HepG2 (cell line): ENCODE measurements at regions not wholly inside any gene's neighbourhood (a gene's known extent, or its start where the extent isn't known, plus 50 kb on each side); places are given as distances from the start of the nearest gene placed in this dataset.

Experiments used
- ATAC-seq: fragments of 200-7000 bp; cut with Tn5 transposase; 3 replicates; pipeline ENCODE4 v1.9.1; 2020; ENCODE audit warnings: mild to moderate bottlenecking, moderate library complexity
- BruUV-seq: library from RNA; stranded (reverse); fragments of 400-500 nt; replicated peaks from 2 replicates; lab custom pipeline; 2021; lab: Mats Ljungman, UMichigan
- CTCF ChIA-PET: fragments of 300-600 bp; formaldehyde crosslinking; extraction: SDS; loops from one replicate; lab custom pipeline; 2021; ENCODE audit warnings: low total read pairs, inconsistent platforms, low intra/inter-chr PET ratio; lab: Yijun Ruan, JAX
- POLR2A ChIA-PET: fragments of 350-600 bp; sonication (Branson Sonifier 250); formaldehyde crosslinking; loops from one replicate; lab custom pipeline; 2020; ENCODE audit warnings: antibody characterized with exemption, inconsistent platforms; lab: Yijun Ruan, JAX
- DNase-seq: peaks from one replicate; pipeline ENCODE4 v3.0.0-alpha.2; 2015; ENCODE audit warnings: low spot score
- FAIRE-seq: peaks from 3 replicates; lab custom pipeline; 2011; peaks lifted over from hg19 to GRCh38; lab: Jason Lieb, UNC
- H2AFZ ChIP-seq: one replicate; pipeline ENCODE4 v1.6.1; 2011; ENCODE audit warnings: low read length, inconsistent platforms
- H3K27ac ChIP-seq: fragments of 300-600 bp; 3 replicates; pipeline ENCODE4 v1.8.0; 2011; ENCODE audit warnings: mixed run types, mild to moderate bottlenecking, mixed read lengths, low read length, inconsistent platforms; ENCODE audit not compliant: insufficient read depth; ENCODE audit errors: extremely low read length
- H3K27me3 ChIP-seq, 2 experiments: fragments of 200-600 bp in 1 of 2; 2 replicates in 1 of 2; 3 replicates in 1 of 2; pipeline versions ENCODE4 v1.6.0 to v1.8.0; 2011; ENCODE audit warnings: low read length in 2 of 2, mild to moderate bottlenecking in 2 of 2, moderate library complexity in 2 of 2, inconsistent platforms in 1 of 2; ENCODE audit not compliant: insufficient read depth in 2 of 2, control insufficient read depth in 1 of 2
- H3K36me3 ChIP-seq, 2 experiments: fragments of 200-600 bp in 1 of 2; replicated peaks in 1 of 2; 2 replicates in 1 of 2; 3 replicates in 1 of 2; pipeline versions ENCODE4 v1.5.1 to v1.8.0; 2011; ENCODE audit warnings: low read length in 2 of 2, inconsistent platforms in 1 of 2; ENCODE audit not compliant: insufficient read depth in 2 of 2, control insufficient read depth in 1 of 2
- H3K4me1 ChIP-seq: 2 replicates; pipeline ENCODE4 v1.5.1; 2012; ENCODE audit warnings: low read length, inconsistent platforms; ENCODE audit not compliant: insufficient read depth
- H3K4me2 ChIP-seq: 2 replicates; pipeline ENCODE4 v1.6.0; 2011; ENCODE audit warnings: low read depth, low read length, inconsistent platforms
- H3K4me3 ChIP-seq, 3 experiments: fragments of 200-600 bp in 1 of 3; sonication (generic), shearing (Covaris generic) in 1 of 3; replicated peaks in 1 of 3; 2 replicates each; pipeline ENCODE4 v1.5.1; 2011 to 2016; ENCODE audit warnings: low read length in 3 of 3, inconsistent platforms in 2 of 3, low read depth in 2 of 3, mild to moderate bottlenecking in 2 of 3, control low read depth in 1 of 3, mixed read lengths in 1 of 3; ENCODE audit not compliant: insufficient read depth in 1 of 3
- H3K79me2 ChIP-seq: one replicate; pipeline ENCODE4 v1.6.1; 2011; ENCODE audit warnings: low read length, inconsistent platforms; ENCODE audit not compliant: insufficient read depth
- H3K9ac ChIP-seq: 2 replicates; pipeline ENCODE4 v1.6.0; 2011; ENCODE audit warnings: mild to moderate bottlenecking, low read depth, low read length, inconsistent platforms; ENCODE audit not compliant: insufficient read depth
- H3K9me3 ChIP-seq: 2 replicates; pipeline ENCODE4 v1.5.1; 2012; ENCODE audit warnings: mild to moderate bottlenecking, low read length
- H4K20me1 ChIP-seq: 2 replicates; pipeline ENCODE4 v1.6.0; 2011; ENCODE audit warnings: inconsistent platforms, mild to moderate bottlenecking, low read length, moderate library complexity; ENCODE audit not compliant: insufficient read depth
- CBX2 ChIP-seq, 2 experiments: fragments of 200-600 bp in 1 of 2; sonication (generic); formaldehyde crosslinking in 1 of 2; IDR thresholded peaks; 2 replicates each; pipeline versions ENCODE4 v1.7.0 to v1.8.1; 2018 to 2022; ENCODE audit warnings: low read depth in 2 of 2, low read length in 1 of 2, mild to moderate bottlenecking in 1 of 2, missing genetic modification reagents in 1 of 2
- EED ChIP-seq: sonication (generic); formaldehyde crosslinking; IDR thresholded peaks from 2 replicates; pipeline ENCODE4 v1.5.0; 2020; ENCODE audit warnings: mild to moderate bottlenecking, missing genetic modification reagents
- MZF1 ChIP-seq: sonication (generic); formaldehyde crosslinking; IDR thresholded peaks from 2 replicates; pipeline ENCODE4 v1.8.1; 2023; ENCODE audit warnings: mild to moderate bottlenecking, missing genetic modification reagents, borderline replicate concordance
- POLR2AphosphoS2 ChIP-seq: IDR thresholded peaks from 2 replicates; pipeline ENCODE4 v1.6.1; 2011; ENCODE audit warnings: low read depth, low read length, improper control_type of control experiment
- RBFOX2 ChIP-seq: fragments of 200-400 bp; formaldehyde crosslinking; IDR thresholded peaks from 2 replicates; pipeline ENCODE4 v1.6.1; 2017; ENCODE audit warnings: low read depth, mild to moderate bottlenecking, low read length
- SETDB1 ChIP-seq: sonication (generic); formaldehyde crosslinking; IDR thresholded peaks from 2 replicates; pipeline ENCODE4 v1.5.1; 2020; ENCODE audit warnings: missing genetic modification reagents, mild to moderate bottlenecking, borderline replicate concordance
- ZBTB42 ChIP-seq: sonication (generic); formaldehyde crosslinking; IDR thresholded peaks from 2 replicates; pipeline ENCODE4 v1.5.0; 2020; ENCODE audit warnings: mild to moderate bottlenecking, missing genetic modification reagents
- ZFYVE20 ChIP-seq: sonication (generic); formaldehyde crosslinking; IDR thresholded peaks from 2 replicates; pipeline ENCODE4 v1.8.0; 2023; ENCODE audit warnings: low read depth, mild to moderate bottlenecking, moderate library complexity, missing genetic modification reagents, borderline replicate concordance
- ZNF180 ChIP-seq: sonication (generic); formaldehyde crosslinking; IDR thresholded peaks from 2 replicates; pipeline ENCODE4 v1.4.0; 2020; ENCODE audit warnings: low read depth, missing genetic modification reagents, borderline replicate concordance
- ZNF224 ChIP-seq: sonication (generic); formaldehyde crosslinking; IDR thresholded peaks from 2 replicates; pipeline ENCODE4 v1.5.0; 2020; ENCODE audit warnings: mild to moderate bottlenecking, missing genetic modification reagents
- ZNF33A ChIP-seq: sonication (generic); formaldehyde crosslinking; IDR thresholded peaks from 2 replicates; pipeline ENCODE4 v1.5.1; 2020; ENCODE audit warnings: missing genetic modification reagents, mild to moderate bottlenecking, moderate library complexity, borderline replicate concordance
- ZNF350 ChIP-seq: sonication (generic); formaldehyde crosslinking; IDR thresholded peaks from 2 replicates; pipeline ENCODE4 v1.4.0; 2020; ENCODE audit warnings: mild to moderate bottlenecking, low read depth, missing genetic modification reagents, borderline replicate concordance
- ZNF749 ChIP-seq: sonication (generic); formaldehyde crosslinking; IDR thresholded peaks from 2 replicates; pipeline ENCODE4 v1.8.0; 2022; ENCODE audit warnings: mild to moderate bottlenecking, missing genetic modification reagents, moderate library complexity, borderline replicate concordance
- ZSCAN31 ChIP-seq: sonication (generic); formaldehyde crosslinking; IDR thresholded peaks from 2 replicates; pipeline ENCODE4 v1.5.0; 2020; ENCODE audit warnings: low read depth, mild to moderate bottlenecking, missing genetic modification reagents
- WGBS: methylation state at CpG from one replicate; pipeline ENCODE4 v1.1.6; 2017; ENCODE audit warnings: low lambda C conversion rate; 5-methylcytosine and 5-hydroxymethylcytosine counted together
- in situ Hi-C: cut with HindIII; loops from 2 replicates; pipeline ENCODE4 v1.10.0; 2017; ENCODE audit warnings: low pct_unique_long_range_greater_than_20kb; ENCODE audit not compliant: extremely low pct_ligation_motif_present
- intact Hi-C: fragments of 100-400 bp; cut with micrococcal nuclease; formaldehyde crosslinking; loops from one replicate; pipeline ENCODE4 v1.10.0; 2022; ENCODE audit not compliant: unreplicated experiment
- TF ChIP-seq, protein P1 (sequence below): sonication (generic); formaldehyde crosslinking; IDR thresholded peaks from 2 replicates; pipeline ENCODE4 v1.5.1; 2020; ENCODE audit warnings: mild to moderate bottlenecking, moderate library complexity, missing genetic modification reagents
- TF ChIP-seq, protein P2 (sequence below): sonication (generic); formaldehyde crosslinking; IDR thresholded peaks from 2 replicates; pipeline ENCODE4 v1.5.0; 2020; ENCODE audit warnings: mild to moderate bottlenecking, missing genetic modification reagents, borderline replicate concordance
- TF ChIP-seq, protein P3 (sequence below): sonication (generic); formaldehyde crosslinking; IDR thresholded peaks from 2 replicates; pipeline ENCODE4 v1.4.0; 2020; ENCODE audit warnings: missing genetic modification reagents, borderline replicate concordance

DNA sequence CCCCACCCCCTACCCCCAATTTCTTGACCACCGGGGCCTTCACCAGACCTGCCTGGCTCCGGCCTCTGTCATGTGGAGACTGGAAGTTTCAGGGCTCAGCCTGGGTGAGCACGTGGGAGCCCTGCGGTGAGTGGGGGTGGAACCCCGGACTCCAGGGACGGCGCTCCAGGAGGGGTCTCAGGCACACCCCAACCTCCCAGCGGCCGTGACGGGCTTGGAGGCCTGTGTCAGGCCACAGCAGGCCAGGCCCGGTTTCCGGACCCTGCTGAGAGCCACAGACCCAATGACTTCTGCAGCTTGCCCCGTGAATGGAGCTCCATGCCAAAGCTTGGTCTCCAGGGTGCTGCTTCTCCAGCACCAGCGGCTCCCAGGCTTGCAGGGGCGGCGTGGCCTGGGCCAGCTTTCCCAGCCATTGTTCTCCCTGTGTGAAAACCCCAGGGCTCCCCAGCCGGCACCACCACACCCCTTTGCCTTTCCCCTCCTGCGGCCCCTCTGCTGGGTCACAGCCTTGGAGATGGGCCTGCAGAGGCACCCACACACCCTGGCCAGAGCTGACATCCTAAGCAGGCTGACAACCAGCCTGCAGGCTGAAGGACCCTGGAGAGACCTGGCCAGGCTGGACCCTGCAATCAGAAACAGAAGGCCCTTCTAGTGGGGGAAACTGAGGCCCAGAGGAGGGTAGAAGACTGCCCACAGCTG is 186.2 kb upstream of the C14orf180 start:
- CTCF ChIA-PET, result no interaction called here

More for the DNA sequence above, 186.2 kb upstream of the C14orf180 start:
- H3K9ac ChIP-seq, result no peak overlapping the region
- H3K4me3 ChIP-seq, result no peak overlapping the region
- BruUV-seq, result no TSS peak
- intact Hi-C loops (no loop called here), in situ Hi-C loops (no loop called here)
- no peak for TF ChIP-seq ZNF224 (CRISPR knock-in tag)
- TF ChIP-seq CBX2 (IDR thresholded peaks at IDR 0.05; ENCODE audit: low read depth, low read length), result no peak
- TF ChIP-seq CBX2 (CRISPR knock-in tag; IDR thresholded peaks at IDR 0.05; ENCODE audit: low read depth), result no peak
- TF ChIP-seq, protein P1, sequence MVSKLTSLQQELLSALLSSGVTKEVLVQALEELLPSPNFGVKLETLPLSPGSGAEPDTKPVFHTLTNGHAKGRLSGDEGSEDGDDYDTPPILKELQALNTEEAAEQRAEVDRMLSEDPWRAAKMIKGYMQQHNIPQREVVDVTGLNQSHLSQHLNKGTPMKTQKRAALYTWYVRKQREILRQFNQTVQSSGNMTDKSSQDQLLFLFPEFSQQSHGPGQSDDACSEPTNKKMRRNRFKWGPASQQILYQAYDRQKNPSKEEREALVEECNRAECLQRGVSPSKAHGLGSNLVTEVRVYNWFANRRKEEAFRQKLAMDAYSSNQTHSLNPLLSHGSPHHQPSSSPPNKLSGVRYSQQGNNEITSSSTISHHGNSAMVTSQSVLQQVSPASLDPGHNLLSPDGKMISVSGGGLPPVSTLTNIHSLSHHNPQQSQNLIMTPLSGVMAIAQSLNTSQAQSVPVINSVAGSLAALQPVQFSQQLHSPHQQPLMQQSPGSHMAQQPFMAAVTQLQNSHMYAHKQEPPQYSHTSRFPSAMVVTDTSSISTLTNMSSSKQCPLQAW (CRISPR knock-in tag), result no peak
- no peak for TF ChIP-seq ZNF180 (CRISPR knock-in tag)
- no peak for TF ChIP-seq RBFOX2
- TF ChIP-seq SETDB1, result no peak
- no peak for TF ChIP-seq POLR2AphosphoS2
- no peak for TF ChIP-seq EED (CRISPR knock-in tag)
- TF ChIP-seq ZSCAN31, result no peak
- no peak for TF ChIP-seq ZFYVE20
- TF ChIP-seq ZNF749, result no peak
- TF ChIP-seq, protein P2, sequence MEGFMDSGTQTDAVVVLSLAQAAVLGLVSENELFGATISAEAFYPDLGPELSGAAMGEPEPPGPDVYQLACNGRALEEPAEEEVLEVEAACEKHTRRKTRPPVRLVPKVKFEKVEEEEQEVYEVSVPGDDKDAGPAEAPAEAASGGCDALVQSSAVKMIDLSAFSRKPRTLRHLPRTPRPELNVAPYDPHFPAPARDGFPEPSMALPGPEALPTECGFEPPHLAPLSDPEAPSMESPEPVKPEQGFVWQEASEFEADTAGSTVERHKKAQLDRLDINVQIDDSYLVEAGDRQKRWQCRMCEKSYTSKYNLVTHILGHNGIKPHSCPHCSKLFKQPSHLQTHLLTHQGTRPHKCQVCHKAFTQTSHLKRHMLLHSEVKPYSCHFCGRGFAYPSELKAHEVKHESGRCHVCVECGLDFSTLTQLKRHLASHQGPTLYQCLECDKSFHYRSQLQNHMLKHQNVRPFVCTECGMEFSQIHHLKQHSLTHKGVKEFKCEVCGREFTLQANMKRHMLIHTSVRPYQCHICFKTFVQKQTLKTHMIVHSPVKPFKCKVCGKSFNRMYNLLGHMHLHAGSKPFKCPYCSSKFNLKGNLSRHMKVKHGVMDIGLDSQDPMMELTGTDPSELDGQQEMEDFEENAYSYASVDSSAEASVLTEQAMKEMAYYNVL (CRISPR knock-in tag), result no peak
- no peak for TF ChIP-seq MZF1 (CRISPR knock-in tag)
- TF ChIP-seq, protein P3, sequence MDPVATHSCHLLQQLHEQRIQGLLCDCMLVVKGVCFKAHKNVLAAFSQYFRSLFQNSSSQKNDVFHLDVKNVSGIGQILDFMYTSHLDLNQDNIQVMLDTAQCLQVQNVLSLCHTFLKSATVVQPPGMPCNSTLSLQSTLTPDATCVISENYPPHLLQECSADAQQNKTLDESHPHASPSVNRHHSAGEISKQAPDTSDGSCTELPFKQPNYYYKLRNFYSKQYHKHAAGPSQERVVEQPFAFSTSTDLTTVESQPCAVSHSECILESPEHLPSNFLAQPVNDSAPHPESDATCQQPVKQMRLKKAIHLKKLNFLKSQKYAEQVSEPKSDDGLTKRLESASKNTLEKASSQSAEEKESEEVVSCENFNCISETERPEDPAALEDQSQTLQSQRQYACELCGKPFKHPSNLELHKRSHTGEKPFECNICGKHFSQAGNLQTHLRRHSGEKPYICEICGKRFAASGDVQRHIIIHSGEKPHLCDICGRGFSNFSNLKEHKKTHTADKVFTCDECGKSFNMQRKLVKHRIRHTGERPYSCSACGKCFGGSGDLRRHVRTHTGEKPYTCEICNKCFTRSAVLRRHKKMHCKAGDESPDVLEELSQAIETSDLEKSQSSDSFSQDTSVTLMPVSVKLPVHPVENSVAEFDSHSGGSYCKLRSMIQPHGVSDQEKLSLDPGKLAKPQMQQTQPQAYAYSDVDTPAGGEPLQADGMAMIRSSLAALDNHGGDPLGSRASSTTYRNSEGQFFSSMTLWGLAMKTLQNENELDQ, result no peak
- no peak for TF ChIP-seq ZNF33A (CRISPR knock-in tag)
- TF ChIP-seq ZBTB42 (CRISPR knock-in tag), result no peak
- no peak for TF ChIP-seq ZNF350
- no peaks in the 10 kb centered on the region for H3K36me3 ChIP-seq
- H3K27ac ChIP-seq, result no peak overlapping the region
- no peak for FAIRE-seq
- peaks cover 17% of the 10 kb centered on the region for H3K9me3 ChIP-seq
- 0% methylated on average over 1 of the region's 18 CpGs for WGBS
- no peaks in the 10 kb centered on the region for H4K20me1 ChIP-seq
- H3K79me2 ChIP-seq, result no peaks in the 10 kb centered on the region
- H3K27me3 ChIP-seq, result peaks cover 21 to 84% of the 10 kb centered on the region in 2 experiments
- no peak for ATAC-seq
- POLR2A ChIA-PET, result no interaction called here
- H3K4me2 ChIP-seq, result no peak overlapping the region
- no peak for DNase-seq
- no peak overlapping the region for H2AFZ ChIP-seq
- H3K4me1 ChIP-seq, result no peaks in the 10 kb centered on the region
